ENCODE measurements at regions not wholly inside any gene's neighbourhood (a gene's known extent, or its start where the extent isn't known, plus 50 kb on each side); places are given as distances from the start of the nearest gene placed in this dataset.

- DNase-seq (ENCODE audit: low spot score) = no peak
- peaks cover 0 to 6% (median 0%) of the 10 kb centered on the region in 4 donors for H3K27me3 ChIP-seq (ENCODE audit: control insufficient read depth in 4 of 4, insufficient read depth in 4 of 4, low read length in 3 of 4)
- 77% methylated on average over 10 of the region's 10 CpGs for WGBS
Measured at GRCh38 chr10:128695931-128696330, 569.7 kb upstream of the MKI67 start.

GRCh38 chr10:128697437-128697836, 571.2 kb upstream of the MKI67 start:
- no peak for DNase-seq (ENCODE audit: low spot score)
- no peaks in the 10 kb centered on the region for H3K4me1 ChIP-seq (ENCODE audit: control insufficient read depth in 4 of 4, insufficient read depth in 4 of 4, low read length in 3 of 4)
- H3K9ac ChIP-seq (ENCODE audit: low read depth in 1 of 2, low read length in 2 of 2) = no peak overlapping the region
- no peaks in the 10 kb centered on the region for H3K36me3 ChIP-seq (ENCODE audit: control insufficient read depth in 4 of 4, insufficient read depth in 3 of 4, low read depth in 1 of 4, low read length in 3 of 4)
- H3K27ac ChIP-seq (ENCODE audit: low read depth in 1 of 2, low read length in 2 of 2) = no peak overlapping the region
- H3K9me3 ChIP-seq (ENCODE audit: control insufficient read depth in 4 of 4, low read length in 3 of 4) = no peaks in the 10 kb centered on the region
- WGBS = 59% methylated on average over 8 of the region's 8 CpGs
- peaks cover 0 to 8% (median 0%) of the 10 kb centered on the region in 4 donors for H3K27me3 ChIP-seq (ENCODE audit: control insufficient read depth in 4 of 4, insufficient read depth in 4 of 4, low read length in 3 of 4)
- H3K4me3 ChIP-seq (ENCODE audit: low read depth in 1 of 3, low read length in 3 of 3) = no peak overlapping the region
- TF ChIP-seq HNF4G (IDR thresholded peaks at IDR 0.05) (no peak), JUND (IDR thresholded peaks at IDR 0.05) (no peak), FOXA2 (IDR thresholded peaks at IDR 0.05) (no peak)

More at GRCh38 chr10:128695931-128696330, 569.7 kb upstream of the MKI67 start:
- TF ChIP-seq CTCF (IDR thresholded peaks at IDR 0.05; ENCODE audit: low read depth, low read length, missing input control) = no peak
- TF ChIP-seq MAX (IDR thresholded peaks at IDR 0.05) = no peak
- no peak for TF ChIP-seq ZBTB33 (IDR thresholded peaks at IDR 0.05)
- TF ChIP-seq JUND (IDR thresholded peaks at IDR 0.05) = no peak
- TF ChIP-seq HNF4A (conservative IDR thresholded peaks at IDR 0.05) = no peak
- TF ChIP-seq SP1 (IDR thresholded peaks at IDR 0.05) = no peak
- TF ChIP-seq RXRA (IDR thresholded peaks at IDR 0.05) = no peak
- TF ChIP-seq TAF1 (conservative IDR thresholded peaks at IDR 0.05) = no peak
- TF ChIP-seq RAD21 (IDR thresholded peaks at IDR 0.05) = no peak
- TF ChIP-seq GABPA (IDR thresholded peaks at IDR 0.05 in 1 of 2, conservative IDR thresholded peaks at IDR 0.05 in 1 of 2) = no peak
- Histone ChIP-seq H3K4me1 (ENCODE audit: control insufficient read depth in 4 of 4, insufficient read depth in 4 of 4, low read length in 3 of 4) (no peaks in the 10 kb centered on the region), H3K27ac (ENCODE audit: low read depth in 1 of 2, low read length in 2 of 2) (no peak overlapping the region), H3K9me3 (ENCODE audit: control insufficient read depth in 4 of 4, low read length in 3 of 4) (no peaks in the 10 kb centered on the region), H3K9ac (ENCODE audit: low read depth in 1 of 2, low read length in 2 of 2) (no peak overlapping the region), H3K4me3 (ENCODE audit: low read depth in 1 of 3, low read length in 3 of 3) (no peak overlapping the region), H3K36me3 (ENCODE audit: control insufficient read depth in 4 of 4, insufficient read depth in 3 of 4, low read depth in 1 of 4, low read length in 3 of 4) (no peaks in the 10 kb centered on the region)

- Histone ChIP-seq H3K9me3 (ENCODE audit: control insufficient read depth in 4 of 4, low read length in 3 of 4) (no peaks in the 10 kb centered on the region), H3K27me3 (ENCODE audit: control insufficient read depth in 4 of 4, insufficient read depth in 4 of 4, low read length in 3 of 4) (peaks cover 0 to 8% (median 0%) of the 10 kb centered on the region in 4 donors), H3K4me3 (ENCODE audit: low read depth in 1 of 3, low read length in 3 of 3) (no peak overlapping the region), H3K27ac (ENCODE audit: low read depth in 1 of 2, low read length in 2 of 2) (no peak overlapping the region), H3K36me3 (ENCODE audit: control insufficient read depth in 4 of 4, insufficient read depth in 3 of 4, low read depth in 1 of 4, low read length in 3 of 4) (no peaks in the 10 kb centered on the region), H3K4me1 (ENCODE audit: control insufficient read depth in 4 of 4, insufficient read depth in 4 of 4, low read length in 3 of 4) (no peaks in the 10 kb centered on the region), H3K9ac (ENCODE audit: low read depth in 1 of 2, low read length in 2 of 2) (no peak overlapping the region)
- WGBS = 37% methylated on average over 4 of the region's 4 CpGs
- no peak for DNase-seq (ENCODE audit: low spot score)
- TF ChIP-seq EGR1 (IDR thresholded peaks at IDR 0.05; ENCODE audit: low read depth in 2 of 2) (no peak), FOXA1 (IDR thresholded peaks at IDR 0.05) (no peak), HNF4A (conservative IDR thresholded peaks at IDR 0.05) (no peak), HNF4G (IDR thresholded peaks at IDR 0.05) (no peak), ATF3 (IDR thresholded peaks at IDR 0.05) (no peak), RAD21 (IDR thresholded peaks at IDR 0.05) (no peak), RXRA (IDR thresholded peaks at IDR 0.05) (no peak), TAF1 (conservative IDR thresholded peaks at IDR 0.05) (no peak), CTCF (IDR thresholded peaks at IDR 0.05; ENCODE audit: low read depth, low read length, missing input control) (no peak), NR2F2 (IDR thresholded peaks at IDR 0.05) (no peak)
Measured at GRCh38 chr10:128701381-128701780, 575.2 kb upstream of the MKI67 start.

Data from liver (tissue), 8 donors.